LNCaP clone FGC (cell line): ENCODE measurements at regions not wholly inside any gene's neighbourhood (a gene's known extent, or its start where the extent isn't known, plus 50 kb on each side); places are given as distances from the start of the nearest gene placed in this dataset.
A peak's percentile ranks its signal among the peaks of the same experiment; 100 is the strongest.

Experiments used
- DNase-seq: peaks from one replicate; pipeline ENCODE4 v3.0.0-alpha.2; 2011; ENCODE audit warnings: low read depth
- H3K4me3 ChIP-seq: 2 replicates; pipeline ENCODE4 v1.5.1; 2011; ENCODE audit warnings: mild to moderate bottlenecking, low read depth, low read length, control low read depth
- CTCF ChIP-seq: IDR thresholded peaks from 2 replicates; pipeline ENCODE4 v1.5.1; 2012; ENCODE audit warnings: mild to moderate bottlenecking; ENCODE audit not compliant: control insufficient read depth, insufficient read depth; ENCODE audit errors: extremely low read depth

- H3K4me3 ChIP-seq = no peak overlapping the region
- no peak for TF ChIP-seq CTCF
- no peak for DNase-seq
These were observed 127.6 kb downstream of the WDR11 start for GRCh38 chr10:120978589-120979252.

DNA sequence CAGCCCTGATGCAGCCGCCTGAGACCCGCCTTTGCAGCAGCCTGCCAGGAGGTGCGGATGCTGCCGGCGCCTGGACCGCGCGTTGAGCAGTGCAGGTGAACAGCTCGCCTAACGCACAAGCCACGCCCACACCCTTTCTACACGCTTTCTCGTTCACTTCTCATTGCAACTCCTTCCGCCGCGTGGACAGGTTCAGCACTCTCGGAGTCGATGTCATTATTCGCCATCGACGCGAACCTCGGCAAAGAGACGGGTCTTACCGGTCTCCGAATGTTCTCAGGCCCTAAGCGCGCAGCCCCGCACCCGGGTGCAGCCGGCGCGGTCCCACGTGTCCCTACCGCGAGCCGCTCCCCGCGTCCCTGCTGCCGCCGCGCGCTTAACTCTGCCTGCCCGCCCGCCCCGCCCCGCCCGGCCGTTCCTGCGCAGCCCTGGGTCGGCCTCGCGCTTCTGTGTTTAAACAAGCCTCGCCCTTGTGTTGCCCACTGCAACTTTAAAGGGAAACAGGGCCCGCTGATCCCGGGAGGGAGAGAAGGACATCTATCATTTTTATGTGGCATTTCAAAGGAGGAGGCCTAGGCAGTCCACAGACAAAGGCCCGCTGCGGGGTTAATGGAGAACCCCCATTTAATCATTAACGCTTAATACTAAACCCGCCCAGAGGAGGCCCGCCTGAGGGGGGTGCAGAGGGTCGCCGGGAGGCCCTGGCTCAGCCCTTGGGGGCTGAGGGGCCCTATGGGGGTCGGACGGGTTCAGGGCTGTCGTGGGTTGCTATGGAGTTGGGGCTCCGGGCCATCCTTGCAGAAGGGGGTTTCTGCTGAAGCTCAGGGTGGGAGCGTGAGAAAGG is 128.5 kb downstream of the WDR11 start:
- peak overlapping the region; percentile 27 for H3K4me3 ChIP-seq
- peak; percentile 22 for DNase-seq
- TF ChIP-seq CTCF = no peak

GRCh38 chr10:120980279-120981255 is 129.4 kb downstream of the WDR11 start:
- DNase-seq = no peak
- no peak for TF ChIP-seq CTCF
- no peak overlapping the region for H3K4me3 ChIP-seq

DNA sequence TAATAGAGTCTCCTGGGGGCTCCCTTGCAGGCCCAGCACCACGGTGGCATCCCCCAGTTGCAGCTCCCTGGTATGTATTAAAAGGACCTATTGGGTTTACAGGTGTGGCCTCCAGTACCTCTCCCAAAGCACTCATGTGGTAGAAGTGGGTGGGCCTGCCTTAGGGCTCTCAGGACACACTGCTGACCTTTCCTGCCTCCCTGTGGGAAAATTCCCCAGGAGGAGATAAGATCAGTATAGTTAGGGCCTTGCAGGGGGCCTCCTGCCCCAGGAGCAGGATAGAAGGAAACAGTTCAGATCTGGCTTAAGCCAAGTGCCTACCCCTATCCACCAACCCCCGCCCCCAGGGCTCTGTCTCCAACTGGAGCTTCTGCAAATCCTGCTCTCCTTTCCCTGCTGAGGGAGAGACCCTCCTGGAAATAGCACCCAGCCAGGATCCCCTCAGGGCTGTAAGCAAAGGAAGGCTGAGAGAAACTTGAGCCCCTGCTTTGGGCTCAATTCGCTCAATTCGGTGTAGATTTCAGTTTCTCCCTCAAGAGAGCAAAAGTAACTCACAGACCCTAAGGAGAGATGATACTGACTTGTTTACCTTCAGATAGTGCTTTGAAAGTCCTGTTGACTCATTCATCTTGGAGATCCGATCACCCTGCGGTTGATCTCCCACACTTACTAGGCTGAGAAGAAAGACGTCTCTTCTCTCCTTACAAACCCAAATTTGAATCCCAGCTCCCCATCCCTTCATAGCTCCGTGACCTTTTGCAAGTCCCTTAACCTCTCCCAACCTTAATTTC is 130.6 kb downstream of the WDR11 start:
- H3K4me3 ChIP-seq = no peak overlapping the region
- DNase-seq = no peak
- TF ChIP-seq CTCF = no peak

DNA sequence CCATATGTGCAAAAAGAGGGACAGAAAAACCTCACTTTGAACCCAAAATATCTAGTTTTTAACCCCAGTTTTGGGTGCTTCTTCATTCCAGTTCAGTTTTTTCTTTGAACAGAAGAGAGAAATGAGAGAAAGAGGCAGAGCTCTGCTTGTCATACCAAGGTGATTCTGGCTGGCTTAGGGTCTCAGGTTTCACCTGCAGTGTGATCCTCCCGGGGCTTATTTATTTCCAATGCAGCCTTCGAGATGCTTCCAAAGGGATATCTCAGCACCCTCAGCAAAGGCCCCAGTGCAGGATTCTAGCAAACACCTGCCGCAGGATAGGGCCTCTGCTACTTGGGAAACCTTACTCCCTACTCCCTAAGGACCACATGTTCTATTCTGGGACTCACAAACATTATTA is 131.3 kb downstream of the WDR11 start:
- DNase-seq = no peak
- TF ChIP-seq CTCF = no peak
- no peak overlapping the region for H3K4me3 ChIP-seq

- no peak for TF ChIP-seq CTCF
- H3K4me3 ChIP-seq = no peak overlapping the region
- no peak for DNase-seq
These were observed 132.6 kb downstream of the WDR11 start for GRCh38 chr10:120983721-120984120.
